ENCODE measurements at regions not wholly inside any gene's neighbourhood (a gene's known extent, or its start where the extent isn't known, plus 50 kb on each side); places are given as distances from the start of the nearest gene placed in this dataset.
A peak's percentile ranks its signal among the peaks of the same experiment; 100 is the strongest.
"Not testable (repeated sequence)": the region's sequence is repeated elsewhere in the genome, so short reads cannot be mapped to it uniquely, and the experiment has no call there.

- DNase-seq (ENCODE audit: low read depth, low spot score): no peak
Measured at GRCh38 chr4:167787231-167787630, 305.1 kb upstream of the ANXA10 start.

GRCh38 chr4:167802463-167803212, 289.7 kb upstream of the ANXA10 start:
- no peak overlapping the region for H3K27ac ChIP-seq
- no peak for DNase-seq (ENCODE audit: low read depth, low spot score)

More at GRCh38 chr4:167787231-167787630, 305.1 kb upstream of the ANXA10 start:
- no peak overlapping the region for H3K27ac ChIP-seq

GRCh38 chr4:167811958-167812357, 280.4 kb upstream of the ANXA10 start:
- DNase-seq (ENCODE audit: low read depth, low spot score): no peak
- no peak overlapping the region for H3K27ac ChIP-seq

GRCh38 chr4:167826281-167826680, 266.1 kb upstream of the ANXA10 start:
- H3K27ac ChIP-seq: no peak overlapping the region
- no peak for DNase-seq (ENCODE audit: low read depth, low spot score)

GRCh38 chr4:167831855-167832254, 260.5 kb upstream of the ANXA10 start:
- no peak overlapping the region for H3K27ac ChIP-seq
- DNase-seq (ENCODE audit: low read depth, low spot score): no peak

- H3K27ac ChIP-seq: no peak overlapping the region
- no peak for DNase-seq (ENCODE audit: low read depth, low spot score)
Measured at GRCh38 chr4:167838686-167839085, 253.7 kb upstream of the ANXA10 start.

- no peak for DNase-seq (ENCODE audit: low read depth, low spot score)
- no peak overlapping the region for H3K27ac ChIP-seq
Measured at GRCh38 chr4:167842487-167842886, 249.8 kb upstream of the ANXA10 start.

GRCh38 chr4:167854881-167855280, 237.5 kb upstream of the ANXA10 start:
- H3K27ac ChIP-seq: no peak overlapping the region
- DNase-seq (ENCODE audit: low read depth, low spot score): no peak

- not testable (repeated sequence) for H3K27ac ChIP-seq; DNase-seq (ENCODE audit: low read depth, low spot score)
Measured at GRCh38 chr4:167858127-167858526, 234.2 kb upstream of the ANXA10 start.

GRCh38 chr4:167867191-167867590, 225.1 kb upstream of the ANXA10 start:
- no peak for DNase-seq (ENCODE audit: low read depth, low spot score)
- no peak overlapping the region for H3K27ac ChIP-seq

GRCh38 chr4:167868163-167868562, 224.2 kb upstream of the ANXA10 start:
- DNase-seq (ENCODE audit: low read depth, low spot score): no peak
- H3K27ac ChIP-seq: no peak overlapping the region

- no peak for DNase-seq (ENCODE audit: low read depth, low spot score)
- H3K27ac ChIP-seq: no peak overlapping the region
Measured at GRCh38 chr4:167873496-167873895, 218.8 kb upstream of the ANXA10 start.

GRCh38 chr4:167876091-167876490, 216.2 kb upstream of the ANXA10 start:
- not testable (repeated sequence) for H3K27ac ChIP-seq; DNase-seq (ENCODE audit: low read depth, low spot score)

GRCh38 chr4:167877826-167878225, 214.5 kb upstream of the ANXA10 start:
- not testable (repeated sequence) for H3K27ac ChIP-seq; DNase-seq (ENCODE audit: low read depth, low spot score)

GRCh38 chr4:167883266-167883665, 209.1 kb upstream of the ANXA10 start:
- no peak overlapping the region for H3K27ac ChIP-seq
- DNase-seq (ENCODE audit: low read depth, low spot score): no peak

- DNase-seq (ENCODE audit: low read depth, low spot score): no peak
Measured at GRCh38 chr4:167885071-167885470, 207.3 kb upstream of the ANXA10 start.

GRCh38 chr4:167885872-167886271, 206.5 kb upstream of the ANXA10 start:
- DNase-seq (ENCODE audit: low read depth, low spot score): no peak

More at GRCh38 chr4:167885071-167885470, 207.3 kb upstream of the ANXA10 start:
- H3K27ac ChIP-seq: no peak overlapping the region

GRCh38 chr4:167887726-167888125, 204.6 kb upstream of the ANXA10 start:
- no peak for DNase-seq (ENCODE audit: low read depth, low spot score)
- H3K27ac ChIP-seq: no peak overlapping the region

More at GRCh38 chr4:167885872-167886271, 206.5 kb upstream of the ANXA10 start:
- H3K27ac ChIP-seq: no peak overlapping the region

GRCh38 chr4:167890226-167890625, 202.1 kb upstream of the ANXA10 start:
- H3K27ac ChIP-seq: no peak overlapping the region
- no peak for DNase-seq (ENCODE audit: low read depth, low spot score)

GRCh38 chr4:167893531-167893930, 198.8 kb upstream of the ANXA10 start:
- H3K27ac ChIP-seq: no peak overlapping the region
- DNase-seq (ENCODE audit: low read depth, low spot score): no peak

GRCh38 chr4:167896260-167896659, 196.1 kb upstream of the ANXA10 start:
- not testable (repeated sequence) for DNase-seq (ENCODE audit: low read depth, low spot score)
- peak overlapping the region; percentile 99 for H3K27ac ChIP-seq

- peak; percentile 95 for DNase-seq (ENCODE audit: low read depth, low spot score)
- H3K27ac ChIP-seq: peak overlapping the region; percentile 99
Measured at GRCh38 chr4:167897116-167897515, 195.2 kb upstream of the ANXA10 start.
